ENCODE measurements at regions not wholly inside any gene's neighbourhood (a gene's known extent, or its start where the extent isn't known, plus 50 kb on each side); places are given as distances from the start of the nearest gene placed in this dataset.
"Not testable (repeated sequence)": the region's sequence is repeated elsewhere in the genome, so short reads cannot be mapped to it uniquely, and the experiment has no call there.

GRCh38 chr20:55685425-55685824 is 319.9 kb downstream of the CBLN4 start:
- no peak for DNase-seq (ENCODE audit: low read depth)

- DNase-seq (ENCODE audit: low read depth), result no peak
Observed at GRCh38 chr20:55684578-55684977, 320.7 kb downstream of the CBLN4 start.

GRCh38 chr20:55678970-55679667 is 326.2 kb downstream of the CBLN4 start:
- DNase-seq (ENCODE audit: low read depth), result no peak

- no peak for DNase-seq (ENCODE audit: low read depth)
Observed at GRCh38 chr20:55678126-55678525, 327.2 kb downstream of the CBLN4 start.

- no peak for DNase-seq (ENCODE audit: low read depth)
Observed at GRCh38 chr20:55677011-55677410, 328.3 kb downstream of the CBLN4 start.

GRCh38 chr20:55676097-55676496 is 329.2 kb downstream of the CBLN4 start:
- no peak for DNase-seq (ENCODE audit: low read depth)

GRCh38 chr20:55668631-55669030 is 336.7 kb downstream of the CBLN4 start:
- no peak for DNase-seq (ENCODE audit: low read depth)

GRCh38 chr20:55667955-55668354 is 337.4 kb downstream of the CBLN4 start:
- no peak for DNase-seq (ENCODE audit: low read depth)

GRCh38 chr20:55667024-55667423 is 338.3 kb downstream of the CBLN4 start:
- DNase-seq (ENCODE audit: low read depth), result no peak

- no peak for DNase-seq (ENCODE audit: low read depth)
Observed at GRCh38 chr20:55656231-55656775, 349.0 kb downstream of the CBLN4 start.

GRCh38 chr20:55650657-55651360 is 354.5 kb downstream of the CBLN4 start:
- DNase-seq (ENCODE audit: low read depth), result no peak

GRCh38 chr20:55649254-55649653 is 356.1 kb downstream of the CBLN4 start:
- no peak for DNase-seq (ENCODE audit: low read depth)

GRCh38 chr20:55646851-55647250 is 358.5 kb downstream of the CBLN4 start:
- DNase-seq (ENCODE audit: low read depth), result no peak

- DNase-seq (ENCODE audit: low read depth), result no peak
Observed at GRCh38 chr20:55641497-55641896, 363.8 kb downstream of the CBLN4 start.

- DNase-seq (ENCODE audit: low read depth), result no peak
Observed at GRCh38 chr20:55635870-55636269, 369.4 kb downstream of the CBLN4 start.

- no peak for DNase-seq (ENCODE audit: low read depth)
Observed at GRCh38 chr20:55632592-55632991, 372.7 kb downstream of the CBLN4 start.

- DNase-seq (ENCODE audit: low read depth), result not testable (repeated sequence)
Observed at GRCh38 chr20:55629143-55629542, 376.2 kb downstream of the CBLN4 start.

GRCh38 chr20:55626716-55627115 is 378.6 kb downstream of the CBLN4 start:
- no peak for DNase-seq (ENCODE audit: low read depth)

GRCh38 chr20:55616367-55616766 is 389.0 kb downstream of the CBLN4 start:
- no peak for DNase-seq (ENCODE audit: low read depth)

GRCh38 chr20:55615818-55616217 is 389.5 kb downstream of the CBLN4 start:
- DNase-seq (ENCODE audit: low read depth), result no peak

GRCh38 chr20:55614220-55614757 is 391.0 kb downstream of the CBLN4 start:
- DNase-seq (ENCODE audit: low read depth), result no peak

- no peak for DNase-seq (ENCODE audit: low read depth)
Observed at GRCh38 chr20:55610756-55611155, 394.6 kb downstream of the CBLN4 start.

GRCh38 chr20:55605594-55605993 is 399.7 kb downstream of the CBLN4 start:
- DNase-seq (ENCODE audit: low read depth), result no peak
